NCI-H226 (cell line): ENCODE measurements at regions not wholly inside any gene's neighbourhood (a gene's known extent, or its start where the extent isn't known, plus 50 kb on each side); places are given as distances from the start of the nearest gene placed in this dataset.

Experiments
- DNase-seq: peaks from one replicate; pipeline ENCODE4 v3.0.0-alpha.2; 2015

GRCh38 chr7:52325237-52325636, 710.2 kb upstream of the POM121L12 start:
- DNase-seq = no peak

- no peak for DNase-seq
These were observed 712.2 kb upstream of the POM121L12 start for GRCh38 chr7:52323202-52323746.

GRCh38 chr7:52320610-52321009, 714.8 kb upstream of the POM121L12 start:
- no peak for DNase-seq

GRCh38 chr7:52317921-52318320, 717.5 kb upstream of the POM121L12 start:
- DNase-seq = no peak

GRCh38 chr7:52311886-52312285, 723.5 kb upstream of the POM121L12 start:
- DNase-seq = no peak

GRCh38 chr7:52309631-52310030, 725.8 kb upstream of the POM121L12 start:
- DNase-seq = no peak

- DNase-seq = no peak
These were observed 732.5 kb upstream of the POM121L12 start for GRCh38 chr7:52302765-52303520.

- no peak for DNase-seq
These were observed 738.3 kb upstream of the POM121L12 start for GRCh38 chr7:52297128-52297527.

GRCh38 chr7:52294942-52295341, 740.5 kb upstream of the POM121L12 start:
- no peak for DNase-seq

- DNase-seq = no peak
These were observed 746.2 kb upstream of the POM121L12 start for GRCh38 chr7:52289247-52289646.

- no peak for DNase-seq
These were observed 747.7 kb upstream of the POM121L12 start for GRCh38 chr7:52287698-52288097.

GRCh38 chr7:52285689-52286088, 749.7 kb upstream of the POM121L12 start:
- DNase-seq = no peak

GRCh38 chr7:52283335-52283734, 752.1 kb upstream of the POM121L12 start:
- no peak for DNase-seq

- DNase-seq = no peak
These were observed 761.5 kb upstream of the POM121L12 start for GRCh38 chr7:52273685-52274610.

- no peak for DNase-seq
These were observed 763.7 kb upstream of the POM121L12 start for GRCh38 chr7:52271703-52272102.

GRCh38 chr7:52270301-52270700, 765.1 kb upstream of the POM121L12 start:
- DNase-seq = no peak

GRCh38 chr7:52269669-52270068, 765.8 kb upstream of the POM121L12 start:
- no peak for DNase-seq

- DNase-seq = no peak
These were observed 774.4 kb upstream of the POM121L12 start for GRCh38 chr7:52261057-52261456.

- no peak for DNase-seq
These were observed 775.3 kb upstream of the POM121L12 start for GRCh38 chr7:52260046-52260665.

- no peak for DNase-seq
These were observed 777.5 kb upstream of the POM121L12 start for GRCh38 chr7:52257890-52258289.

GRCh38 chr7:52254396-52255010, 780.9 kb upstream of the POM121L12 start:
- no peak for DNase-seq

GRCh38 chr7:52253953-52254352, 781.5 kb upstream of the POM121L12 start:
- no peak for DNase-seq

- DNase-seq = no peak
These were observed 785.7 kb upstream of the POM121L12 start for GRCh38 chr7:52249741-52250140.
